ENCODE measurements at regions not wholly inside any gene's neighbourhood (a gene's known extent, or its start where the extent isn't known, plus 50 kb on each side); places are given as distances from the start of the nearest gene placed in this dataset.

- DNase-seq, result no peak
- Mint-ChIP-seq H3K4me3 (no peak overlapping the region), H3K27me3 (ENCODE audit: low read depth in 3 of 3) (peaks cover 2 to 9% (median 7%) of the 10 kb centered on the region in 3 donors), H3K4me1 (no peaks in the 10 kb centered on the region), H3K27ac (no peak overlapping the region), H3K9me3 (peaks cover 8 to 28% (median 13%) of the 10 kb centered on the region in 7 donors), H3K36me3 (no peaks in the 10 kb centered on the region)
- H3K4me1 ChIP-seq (ENCODE audit: control insufficient read depth in 1 of 2, insufficient read depth in 2 of 2, low read length in 2 of 2), result no peaks in the 10 kb centered on the region
- H3K27ac ChIP-seq (ENCODE audit: low read depth in 1 of 2, low read length in 2 of 2), result no peak overlapping the region
- intact Hi-C loops (cut with micrococcal nuclease), result no loop called here
- no peaks in the 10 kb centered on the region for H4K20me1 ChIP-seq (ENCODE audit: insufficient read depth, low read length)
- no peak overlapping the region for H3K4me2 ChIP-seq (replicated peaks; ENCODE audit: extremely low read depth, low read length, poor library complexity, severe bottlenecking)
- no peaks in the 10 kb centered on the region for H3K36me3 ChIP-seq (replicated peaks in 1 of 2; ENCODE audit: control insufficient read depth in 1 of 2, insufficient read depth in 2 of 2, low read length in 2 of 2)
- no peak overlapping the region for H3K9ac ChIP-seq (ENCODE audit: insufficient read depth, low read length, poor library complexity, severe bottlenecking)
- no peaks in the 10 kb centered on the region for H3K27me3 ChIP-seq (ENCODE audit: control insufficient read depth in 2 of 2, insufficient read depth in 2 of 2, low read length in 2 of 2)
- no peaks in the 10 kb centered on the region for H3K79me2 ChIP-seq (ENCODE audit: insufficient read depth, low read length)
- H3K4me3 ChIP-seq (replicated peaks in 1 of 3; ENCODE audit: low read depth in 2 of 3, low read length in 3 of 3), result no peak overlapping the region
- H3K9me3 ChIP-seq (replicated peaks in 1 of 2; ENCODE audit: control insufficient read depth in 1 of 2, insufficient read depth in 1 of 2, low read length in 2 of 2), result peaks cover 6 to 18% of the 10 kb centered on the region in 2 donors
- H2AFZ ChIP-seq (ENCODE audit: insufficient read depth, low read depth, low read length, poor library complexity, severe bottlenecking), result no peak overlapping the region
- 96% methylated on average over 26 of the region's 31 CpGs for WGBS (ENCODE audit: insufficient coverage)
- TF ChIP-seq CTCF (IDR thresholded peaks at IDR 0.05), result no peak
Observed at GRCh38 chr20:48058611-48059559, 273.6 kb upstream of the SULF2 start.

DNA sequence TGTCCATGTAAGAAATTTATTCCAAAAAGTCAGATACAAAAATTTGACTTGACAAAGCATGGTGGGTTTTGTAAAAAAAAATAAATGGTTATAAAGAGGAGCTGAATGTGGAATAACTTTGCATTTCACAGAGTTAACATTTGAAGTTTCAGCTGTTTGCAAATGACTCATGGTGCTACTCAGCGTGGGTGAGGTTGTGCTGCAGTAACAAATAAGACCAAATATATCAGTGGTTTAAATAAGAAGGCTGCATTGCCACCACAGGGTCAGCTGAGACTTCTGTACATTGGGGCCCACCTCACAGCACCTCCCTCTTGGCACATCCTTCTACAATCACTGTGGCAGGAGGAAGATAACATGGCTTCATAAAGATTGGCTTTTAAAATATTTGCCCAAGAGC lies 272.5 kb upstream of the SULF2 start:
- no peaks in the 10 kb centered on the region for H3K36me3 Mint-ChIP-seq
- no peak overlapping the region for H3K4me3 Mint-ChIP-seq
- TF ChIP-seq CTCF (IDR thresholded peaks at IDR 0.05), result no peak
- Histone ChIP-seq H3K4me3 (replicated peaks in 1 of 3; ENCODE audit: low read depth in 2 of 3, low read length in 3 of 3) (no peak overlapping the region), H3K9me3 (replicated peaks in 1 of 2; ENCODE audit: control insufficient read depth in 1 of 2, insufficient read depth in 1 of 2, low read length in 2 of 2) (peaks cover 6 to 18% of the 10 kb centered on the region in 2 donors), H4K20me1 (ENCODE audit: insufficient read depth, low read length) (no peaks in the 10 kb centered on the region), H3K4me2 (replicated peaks; ENCODE audit: extremely low read depth, low read length, poor library complexity, severe bottlenecking) (no peak overlapping the region), H3K9ac (ENCODE audit: insufficient read depth, low read length, poor library complexity, severe bottlenecking) (no peak overlapping the region), H3K27ac (ENCODE audit: low read depth in 1 of 2, low read length in 2 of 2) (no peak overlapping the region), H3K4me1 (ENCODE audit: control insufficient read depth in 1 of 2, insufficient read depth in 2 of 2, low read length in 2 of 2) (no peaks in the 10 kb centered on the region), H3K36me3 (replicated peaks in 1 of 2; ENCODE audit: control insufficient read depth in 1 of 2, insufficient read depth in 2 of 2, low read length in 2 of 2) (no peaks in the 10 kb centered on the region), H2AFZ (ENCODE audit: insufficient read depth, low read depth, low read length, poor library complexity, severe bottlenecking) (no peak overlapping the region), H3K27me3 (ENCODE audit: control insufficient read depth in 2 of 2, insufficient read depth in 2 of 2, low read length in 2 of 2) (no peaks in the 10 kb centered on the region), H3K79me2 (ENCODE audit: insufficient read depth, low read length) (no peaks in the 10 kb centered on the region)
- peaks cover 3 to 9% (median 9%) of the 10 kb centered on the region in 3 donors for H3K27me3 Mint-ChIP-seq (ENCODE audit: low read depth in 3 of 3)
- no peak for DNase-seq
- intact Hi-C loops (cut with micrococcal nuclease), result no loop called here
- H3K9me3 Mint-ChIP-seq, result peaks cover 8 to 31% (median 16%) of the 10 kb centered on the region in 7 donors
- H3K4me1 Mint-ChIP-seq, result no peaks in the 10 kb centered on the region
- no peak overlapping the region for H3K27ac Mint-ChIP-seq
- WGBS (ENCODE audit: insufficient coverage), result no CpG with 5 or more reads among the region's 1 CpG

Data from CD14-positive monocyte (primary cell).